ENCODE measurements at regions not wholly inside any gene's neighbourhood (a gene's known extent, or its start where the extent isn't known, plus 50 kb on each side); places are given as distances from the start of the nearest gene placed in this dataset.

DNA sequence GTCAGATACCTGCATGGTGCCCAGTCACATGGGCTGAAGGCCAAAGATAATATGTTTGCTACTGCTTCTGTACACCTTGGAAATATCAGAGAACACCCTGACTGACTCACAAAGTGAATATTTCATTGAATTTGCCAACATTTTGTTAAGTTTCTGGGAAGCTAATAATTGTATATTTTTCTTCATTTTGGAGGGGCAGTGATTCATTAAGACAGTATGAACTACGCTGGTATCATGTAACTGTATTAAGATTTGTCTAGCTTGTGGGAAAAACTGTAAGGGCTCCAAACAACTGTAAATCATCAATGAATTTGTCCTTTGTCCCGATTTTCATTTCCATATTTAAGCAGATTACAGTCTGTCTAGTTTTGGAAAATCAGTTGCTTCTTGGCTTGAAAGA lies 102.3 kb upstream of the CCN2 start:
- TF ChIP-seq, protein P1, sequence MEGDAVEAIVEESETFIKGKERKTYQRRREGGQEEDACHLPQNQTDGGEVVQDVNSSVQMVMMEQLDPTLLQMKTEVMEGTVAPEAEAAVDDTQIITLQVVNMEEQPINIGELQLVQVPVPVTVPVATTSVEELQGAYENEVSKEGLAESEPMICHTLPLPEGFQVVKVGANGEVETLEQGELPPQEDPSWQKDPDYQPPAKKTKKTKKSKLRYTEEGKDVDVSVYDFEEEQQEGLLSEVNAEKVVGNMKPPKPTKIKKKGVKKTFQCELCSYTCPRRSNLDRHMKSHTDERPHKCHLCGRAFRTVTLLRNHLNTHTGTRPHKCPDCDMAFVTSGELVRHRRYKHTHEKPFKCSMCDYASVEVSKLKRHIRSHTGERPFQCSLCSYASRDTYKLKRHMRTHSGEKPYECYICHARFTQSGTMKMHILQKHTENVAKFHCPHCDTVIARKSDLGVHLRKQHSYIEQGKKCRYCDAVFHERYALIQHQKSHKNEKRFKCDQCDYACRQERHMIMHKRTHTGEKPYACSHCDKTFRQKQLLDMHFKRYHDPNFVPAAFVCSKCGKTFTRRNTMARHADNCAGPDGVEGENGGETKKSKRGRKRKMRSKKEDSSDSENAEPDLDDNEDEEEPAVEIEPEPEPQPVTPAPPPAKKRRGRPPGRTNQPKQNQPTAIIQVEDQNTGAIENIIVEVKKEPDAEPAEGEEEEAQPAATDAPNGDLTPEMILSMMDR (IDR thresholded peaks at IDR 0.05), result no peak
- no peak for TF ChIP-seq POLR2A (IDR thresholded peaks at IDR 0.05)
